HG02885 (cell line): ENCODE measurements at regions not wholly inside any gene's neighbourhood (a gene's known extent, or its start where the extent isn't known, plus 50 kb on each side); places are given as distances from the start of the nearest gene placed in this dataset.

Experiments used
- ATAC-seq: cut with Tn5 transposase; IDR thresholded peaks from one replicate; pipeline ENCODE4 v1.9.1; 2021; ENCODE audit warnings: mild to moderate bottlenecking; ENCODE audit not compliant: unreplicated experiment, poor library complexity

- no peak for ATAC-seq
These were observed 117.5 kb upstream of the TOP3B start for GRCh38 chr22:22099833-22100812.

GRCh38 chr22:22099194-22099486, 116.6 kb upstream of the TOP3B start:
- no peak for ATAC-seq

- ATAC-seq: no peak
These were observed 116.0 kb upstream of the TOP3B start for GRCh38 chr22:22098457-22099193.

- no peak for ATAC-seq
These were observed 115.2 kb upstream of the TOP3B start for GRCh38 chr22:22097727-22098228.

- ATAC-seq: no peak
These were observed 112.3 kb upstream of the TOP3B start for GRCh38 chr22:22094921-22095320.

GRCh38 chr22:22094514-22094913, 111.9 kb upstream of the TOP3B start:
- no peak for ATAC-seq

- no peak for ATAC-seq
These were observed 111.2 kb upstream of the TOP3B start for GRCh38 chr22:22093743-22094142.

- no peak for ATAC-seq
These were observed 110.4 kb upstream of the TOP3B start for GRCh38 chr22:22092974-22093373.

- no peak for ATAC-seq
These were observed 109.5 kb upstream of the TOP3B start for GRCh38 chr22:22092101-22092500.

- ATAC-seq: no peak
These were observed 108.9 kb upstream of the TOP3B start for GRCh38 chr22:22091400-22091878.

GRCh38 chr22:22090650-22091399, 108.2 kb upstream of the TOP3B start:
- ATAC-seq: no peak

- ATAC-seq: no peak
These were observed 107.1 kb upstream of the TOP3B start for GRCh38 chr22:22089459-22090308.

- ATAC-seq: no peak
These were observed 106.3 kb upstream of the TOP3B start for GRCh38 chr22:22088658-22089458.

- ATAC-seq: no peak
These were observed 105.5 kb upstream of the TOP3B start for GRCh38 chr22:22087854-22088657.

- no peak for ATAC-seq
These were observed 104.0 kb upstream of the TOP3B start for GRCh38 chr22:22086501-22087158.

- no peak for ATAC-seq
These were observed 103.3 kb upstream of the TOP3B start for GRCh38 chr22:22085702-22086500.
